ENCODE measurements at regions not wholly inside any gene's neighbourhood (a gene's known extent, or its start where the extent isn't known, plus 50 kb on each side); places are given as distances from the start of the nearest gene placed in this dataset.

DNA sequence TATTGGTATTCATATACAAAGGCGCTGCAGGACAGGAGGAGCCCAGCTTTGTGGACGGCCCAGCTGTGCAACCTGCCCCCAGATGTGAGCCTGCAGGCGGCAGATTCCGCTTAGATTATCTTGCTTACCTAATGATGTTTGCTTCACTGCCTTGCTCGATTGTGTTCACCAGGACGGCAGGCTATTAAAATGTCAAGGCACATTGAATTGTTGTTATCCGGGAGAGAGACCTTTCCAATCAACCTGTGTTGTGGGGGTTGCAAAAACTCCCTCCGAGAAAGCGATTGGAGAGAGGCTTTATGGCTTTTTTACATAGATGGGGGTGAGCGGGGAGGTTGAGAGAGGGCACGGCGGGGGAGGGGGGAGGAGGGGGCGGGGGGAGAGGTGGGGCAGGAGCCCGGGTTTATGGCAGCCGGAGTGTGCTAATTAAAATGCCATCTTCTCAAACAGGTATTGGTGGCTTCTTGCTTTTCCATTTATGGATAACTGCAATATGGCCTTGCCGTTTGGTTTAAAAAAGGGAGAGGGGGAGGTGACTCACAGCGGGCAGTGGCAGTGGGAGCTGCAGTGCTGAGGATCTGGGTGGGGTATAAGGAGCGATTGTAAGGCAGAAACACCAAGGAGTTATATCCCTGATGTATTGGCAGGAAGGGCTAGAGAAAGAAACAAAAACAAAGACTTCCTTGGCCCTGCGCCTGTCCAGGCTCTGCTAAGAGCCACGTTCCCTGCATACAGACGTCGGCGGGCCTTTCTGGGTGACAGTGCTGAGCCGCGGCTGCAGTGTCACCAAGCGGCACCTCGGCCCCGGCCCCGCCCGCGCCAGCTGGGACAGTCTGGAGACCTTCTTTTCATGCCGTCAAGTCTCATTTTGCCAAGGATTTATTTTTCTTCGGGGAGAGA lies 97.2 kb downstream of the INSIG2 start:
- Histone ChIP-seq H3K9me3 (no peaks in the 10 kb centered on the region), H3K27ac (peak overlapping the region; percentile 0 to 82), H3K4me1 (ENCODE audit: insufficient read depth) (peaks cover 6% of the 10 kb centered on the region), H3K27me3 (no peaks in the 10 kb centered on the region), H3K4me3 (peak overlapping the region; percentile 60), H3K36me3 (no peaks in the 10 kb centered on the region)
- intact Hi-C loops (cut with DNase I), result no loop called here
- WGBS, 3 donors, result 5 to 10% (median 8%) methylated on average over 33 of the region's 33 CpGs
- TF ChIP-seq, protein P1, sequence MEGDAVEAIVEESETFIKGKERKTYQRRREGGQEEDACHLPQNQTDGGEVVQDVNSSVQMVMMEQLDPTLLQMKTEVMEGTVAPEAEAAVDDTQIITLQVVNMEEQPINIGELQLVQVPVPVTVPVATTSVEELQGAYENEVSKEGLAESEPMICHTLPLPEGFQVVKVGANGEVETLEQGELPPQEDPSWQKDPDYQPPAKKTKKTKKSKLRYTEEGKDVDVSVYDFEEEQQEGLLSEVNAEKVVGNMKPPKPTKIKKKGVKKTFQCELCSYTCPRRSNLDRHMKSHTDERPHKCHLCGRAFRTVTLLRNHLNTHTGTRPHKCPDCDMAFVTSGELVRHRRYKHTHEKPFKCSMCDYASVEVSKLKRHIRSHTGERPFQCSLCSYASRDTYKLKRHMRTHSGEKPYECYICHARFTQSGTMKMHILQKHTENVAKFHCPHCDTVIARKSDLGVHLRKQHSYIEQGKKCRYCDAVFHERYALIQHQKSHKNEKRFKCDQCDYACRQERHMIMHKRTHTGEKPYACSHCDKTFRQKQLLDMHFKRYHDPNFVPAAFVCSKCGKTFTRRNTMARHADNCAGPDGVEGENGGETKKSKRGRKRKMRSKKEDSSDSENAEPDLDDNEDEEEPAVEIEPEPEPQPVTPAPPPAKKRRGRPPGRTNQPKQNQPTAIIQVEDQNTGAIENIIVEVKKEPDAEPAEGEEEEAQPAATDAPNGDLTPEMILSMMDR (IDR thresholded peaks at IDR 0.05), result no peak
- peak; percentile 26 to 61 (median 50) for DNase-seq

DNA sequence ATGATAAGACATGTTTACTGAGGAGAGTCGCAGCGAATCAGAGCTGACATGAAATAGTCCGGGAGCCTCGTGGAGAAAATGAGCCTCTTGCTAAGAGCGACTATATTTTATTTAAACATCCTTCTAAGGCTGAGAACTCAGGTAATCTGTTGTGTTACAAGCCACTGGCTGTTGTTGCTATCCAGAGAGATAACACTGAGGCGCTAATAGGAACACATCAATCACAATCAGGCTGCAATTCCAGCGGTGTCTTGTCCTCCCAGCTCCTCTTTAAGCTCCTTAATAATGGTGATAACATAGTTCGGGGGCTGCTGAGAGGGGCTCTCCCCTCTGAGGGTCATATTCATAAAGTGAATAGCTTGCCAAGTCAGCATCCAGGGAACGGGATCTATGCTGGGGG lies 95.1 kb downstream of the INSIG2 start:
- intact Hi-C loops (cut with DNase I), result no loop called here
- no peaks in the 10 kb centered on the region for H3K36me3 ChIP-seq
- no peaks in the 10 kb centered on the region for H3K27me3 ChIP-seq
- WGBS, 3 donors, result 11 to 21% (median 20%) methylated on average over 9 of the region's 9 CpGs
- no peak for DNase-seq
- no peaks in the 10 kb centered on the region for H3K9me3 ChIP-seq
- no peak overlapping the region for H3K27ac ChIP-seq
- H3K4me1 ChIP-seq (ENCODE audit: insufficient read depth), result peaks cover 3% of the 10 kb centered on the region
- TF ChIP-seq, protein P1 (IDR thresholded peaks at IDR 0.05), result no peak
- TF ChIP-seq POLR2A (IDR thresholded peaks at IDR 0.05) (no peak), EP300 (IDR thresholded peaks at IDR 0.05) (no peak)
- no peak overlapping the region for H3K4me3 ChIP-seq

DNA sequence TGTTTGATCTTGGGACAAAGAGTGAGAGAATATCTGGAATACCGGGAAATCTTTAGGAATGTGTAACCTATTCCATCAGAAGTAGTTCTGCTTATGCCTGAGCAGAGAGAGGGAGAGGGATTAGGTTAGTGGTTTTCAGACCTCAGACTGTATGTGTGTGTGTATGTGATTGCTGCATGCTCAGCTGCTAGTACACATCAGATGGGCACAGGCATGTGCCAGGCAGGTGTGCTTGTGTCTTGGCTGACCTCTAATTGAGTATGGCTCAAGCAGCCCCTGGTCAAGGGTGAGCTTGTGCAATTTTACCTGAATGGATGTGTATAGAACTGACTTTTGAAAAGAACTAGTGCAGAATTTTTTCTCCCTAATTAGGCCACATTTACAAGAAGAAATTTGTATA lies 91.2 kb downstream of the INSIG2 start:
- DNase-seq, result no peak
- Histone ChIP-seq H3K27me3 (no peaks in the 10 kb centered on the region), H3K4me1 (ENCODE audit: insufficient read depth) (no peaks in the 10 kb centered on the region), H3K36me3 (no peaks in the 10 kb centered on the region), H3K9me3 (no peaks in the 10 kb centered on the region), H3K4me3 (no peak overlapping the region), H3K27ac (no peak overlapping the region)
- intact Hi-C loops (cut with DNase I), result no loop called here
- TF ChIP-seq, protein P1 (IDR thresholded peaks at IDR 0.05), result no peak
- no peak for TF ChIP-seq EP300 (IDR thresholded peaks at IDR 0.05)
- no peak for TF ChIP-seq POLR2A (IDR thresholded peaks at IDR 0.05)
- 86 to 94% (median 92%) methylated on average over 1 of the region's 1 CpG for WGBS, 3 donors

DNA sequence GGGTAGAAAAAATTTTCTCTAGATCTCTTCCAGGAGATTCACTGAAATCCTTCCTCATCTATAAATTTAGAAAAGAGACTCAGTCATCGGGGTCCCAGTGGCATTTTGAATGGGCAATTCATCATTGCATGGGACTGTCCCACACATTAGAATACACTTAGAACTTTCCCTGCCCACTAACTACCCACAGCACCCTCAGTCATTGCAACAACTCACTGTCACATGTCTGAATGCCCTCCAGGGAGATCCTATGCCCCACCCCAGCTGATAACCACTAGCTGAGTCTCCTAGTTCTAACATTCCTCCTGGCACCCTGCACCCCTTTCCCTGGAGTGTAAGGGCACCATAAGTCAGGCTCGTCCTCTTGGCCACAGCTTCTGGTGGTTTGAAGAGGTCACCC lies 89.6 kb downstream of the INSIG2 start:
- DNase-seq, result no peak
- Histone ChIP-seq H3K9me3 (no peaks in the 10 kb centered on the region), H3K36me3 (no peaks in the 10 kb centered on the region), H3K27ac (no peak overlapping the region), H3K27me3 (no peaks in the 10 kb centered on the region), H3K4me1 (ENCODE audit: insufficient read depth) (no peaks in the 10 kb centered on the region), H3K4me3 (no peak overlapping the region)
- intact Hi-C loops (cut with DNase I), result no loop called here
- 62 to 75% (median 73%) methylated on average over 2 of the region's 2 CpGs for WGBS, 3 donors
- no peak for TF ChIP-seq POLR2A (IDR thresholded peaks at IDR 0.05)
- TF ChIP-seq EP300 (IDR thresholded peaks at IDR 0.05), result no peak
- TF ChIP-seq, protein P1 (IDR thresholded peaks at IDR 0.05), result no peak

Measured in ovary (tissue), 7 donors.